Retinal pigment epithelial cell (primary cell): ENCODE measurements at regions not wholly inside any gene's neighbourhood (a gene's known extent, or its start where the extent isn't known, plus 50 kb on each side); places are given as distances from the start of the nearest gene placed in this dataset.
A peak's percentile ranks its signal among the peaks of the same experiment; 100 is the strongest.
"Not testable (repeated sequence)": the region's sequence is repeated elsewhere in the genome, so short reads cannot be mapped to it uniquely, and the experiment has no call there.

Experiments
- DNase-seq: peaks from one replicate; pipeline ENCODE4 v3.0.0-alpha.2; 2010; ENCODE audit warnings: low read depth
- H3K4me3 ChIP-seq: 2 replicates; pipeline ENCODE4 v1.5.1; 2011; ENCODE audit warnings: mild to moderate bottlenecking, low read length, control low read depth, moderate library complexity
- CTCF ChIP-seq: conservative IDR thresholded peaks from 2 replicates; pipeline ENCODE4 v1.5.1; 2011; ENCODE audit warnings: low read depth, low read length, control low read depth, inconsistent platforms

GRCh38 chr15:69570454-69570853, 117.8 kb downstream of the RPLP1 start:
- no peak overlapping the region for H3K4me3 ChIP-seq
- no peak for TF ChIP-seq CTCF
- no peak for DNase-seq

- no peak for DNase-seq
- no peak overlapping the region for H3K4me3 ChIP-seq
- TF ChIP-seq CTCF, result no peak
Measured at GRCh38 chr15:69570997-69571396, 118.4 kb downstream of the RPLP1 start.

GRCh38 chr15:69573278-69573677, 120.7 kb downstream of the RPLP1 start:
- H3K4me3 ChIP-seq, result not testable (repeated sequence)

GRCh38 chr15:69573815-69574475, 121.3 kb downstream of the RPLP1 start:
- no peak for TF ChIP-seq CTCF
- DNase-seq, result peak; percentile 42
- no peak overlapping the region for H3K4me3 ChIP-seq

More at GRCh38 chr15:69573278-69573677, 120.7 kb downstream of the RPLP1 start:
- not testable (repeated sequence) for DNase-seq

- H3K4me3 ChIP-seq, result no peak overlapping the region
- DNase-seq, result no peak
- TF ChIP-seq CTCF, result no peak
Measured at GRCh38 chr15:69574506-69574905, 121.9 kb downstream of the RPLP1 start.

GRCh38 chr15:69575387-69575786, 122.8 kb downstream of the RPLP1 start:
- TF ChIP-seq CTCF, result no peak
- no peak overlapping the region for H3K4me3 ChIP-seq
- DNase-seq, result no peak

GRCh38 chr15:69576035-69576526, 123.5 kb downstream of the RPLP1 start:
- no peak for DNase-seq
- TF ChIP-seq CTCF, result peak; percentile 90
- H3K4me3 ChIP-seq, result no peak overlapping the region
